ENCODE measurements at regions not wholly inside any gene's neighbourhood (a gene's known extent, or its start where the extent isn't known, plus 50 kb on each side); places are given as distances from the start of the nearest gene placed in this dataset.

GRCh38 chr5:82802954-82803353 is 274.2 kb downstream of the TMEM167A start:
- no peak for DNase-seq

DNA sequence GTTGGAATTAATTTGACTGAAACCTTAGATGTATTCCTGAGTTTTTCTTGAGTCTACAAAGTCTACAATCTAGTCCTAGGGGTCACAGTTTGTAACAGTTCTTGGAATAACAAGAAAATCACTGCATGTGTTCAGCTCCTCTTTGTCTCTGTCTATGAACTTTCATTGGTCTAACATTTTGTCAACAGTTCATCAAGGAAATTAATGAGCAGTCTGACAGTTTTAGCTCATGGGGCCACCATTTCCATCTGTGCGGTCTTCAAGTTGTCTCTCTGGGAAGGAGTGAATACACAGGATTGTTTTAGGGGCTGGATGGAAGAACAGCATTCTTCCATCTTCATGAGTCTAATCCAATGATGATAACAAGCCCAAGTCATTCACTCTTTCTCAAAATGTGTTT is 276.4 kb downstream of the TMEM167A start:
- no peak for DNase-seq

- DNase-seq: no peak
Observed at GRCh38 chr5:82799361-82800077, 277.7 kb downstream of the TMEM167A start.

GRCh38 chr5:82798676-82799075 is 278.5 kb downstream of the TMEM167A start:
- DNase-seq: no peak

- no peak for DNase-seq
Observed at GRCh38 chr5:82796643-82797416, 280.4 kb downstream of the TMEM167A start.

DNA sequence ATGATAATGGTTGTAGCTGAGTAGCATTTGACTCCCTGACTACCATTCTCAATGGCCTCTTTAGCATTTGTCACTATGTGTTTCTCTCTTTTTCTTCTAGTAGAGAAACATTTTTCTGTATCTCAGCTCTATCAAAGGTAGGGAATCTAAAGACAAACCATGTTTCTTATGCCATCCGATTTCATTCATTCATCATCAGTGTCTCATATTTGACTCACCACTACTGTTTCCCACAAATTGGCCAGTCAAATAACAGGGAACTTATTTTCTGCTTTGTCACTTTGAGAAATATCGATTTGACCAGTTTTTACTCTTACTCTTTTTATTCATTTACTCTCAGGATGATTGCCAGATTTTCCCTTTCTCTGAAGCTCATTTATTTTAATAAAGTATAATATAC is 282.3 kb downstream of the TMEM167A start:
- no peak for DNase-seq

DNA sequence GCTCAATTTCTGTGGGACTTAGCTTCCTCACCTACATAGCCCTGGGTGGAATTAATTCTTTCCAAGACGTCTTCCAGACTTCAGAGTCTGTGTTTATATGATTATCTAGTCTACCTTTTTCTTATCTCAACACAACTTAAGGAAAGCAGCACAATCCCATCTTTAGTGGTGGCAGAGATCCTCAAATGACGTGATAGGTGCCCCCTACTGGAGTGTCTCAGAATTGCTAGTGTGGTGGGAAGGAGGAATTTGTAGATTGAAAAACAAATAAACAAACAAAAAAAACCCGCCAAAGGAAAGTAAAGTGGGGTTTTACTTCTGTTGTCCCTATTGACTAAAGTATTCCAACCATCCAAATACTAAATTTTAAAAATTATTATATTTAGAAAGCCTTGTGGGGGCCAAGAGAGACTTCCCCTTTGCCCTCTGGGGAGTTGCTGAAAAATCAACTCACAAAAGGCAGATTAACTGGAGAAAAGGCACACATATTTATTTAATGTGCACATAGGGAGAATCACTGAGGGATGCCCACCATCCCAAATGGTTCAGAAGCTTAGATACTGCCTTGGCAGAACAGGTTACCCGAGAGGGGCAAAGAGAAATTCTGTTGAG is 283.3 kb downstream of the TMEM167A start:
- no peak for DNase-seq

DNA sequence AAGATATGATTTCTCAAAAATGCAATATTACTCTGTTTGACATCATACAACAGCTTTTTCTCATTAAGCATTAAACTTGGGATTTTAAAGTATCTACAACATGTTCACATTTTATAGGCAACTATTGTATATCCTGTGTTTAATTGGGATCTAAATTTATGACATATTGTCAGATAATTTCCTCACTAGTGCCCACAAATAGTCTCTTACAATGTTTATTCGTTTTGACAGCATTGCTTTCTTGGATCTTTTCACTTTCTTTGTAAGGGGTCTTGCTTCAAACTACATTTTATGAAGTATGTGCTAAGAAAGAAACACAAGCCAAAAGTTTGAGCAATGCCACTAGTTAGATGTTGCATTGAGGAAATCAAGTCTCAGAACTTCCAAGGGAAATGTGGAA is 285.1 kb downstream of the TMEM167A start:
- no peak for DNase-seq

DNA sequence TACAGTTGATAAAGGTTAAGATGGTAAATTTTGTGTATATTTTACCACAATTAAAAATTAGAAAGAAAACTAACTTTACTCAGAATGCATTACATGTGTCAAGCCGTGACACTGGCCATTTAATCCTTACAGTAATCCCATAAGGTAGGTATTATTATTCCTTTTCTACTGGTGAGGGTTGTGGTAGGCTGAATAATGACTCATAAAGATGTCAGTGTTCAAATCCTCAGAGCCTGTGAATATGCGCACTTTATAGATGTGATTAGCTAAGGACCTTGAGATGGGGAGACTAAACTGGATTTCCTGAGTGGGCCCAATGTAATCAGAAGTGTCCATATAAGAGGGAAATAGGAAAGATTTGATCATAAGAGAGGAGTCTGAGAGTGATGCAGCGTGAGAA is 288.1 kb downstream of the TMEM167A start:
- DNase-seq: no peak

DNA sequence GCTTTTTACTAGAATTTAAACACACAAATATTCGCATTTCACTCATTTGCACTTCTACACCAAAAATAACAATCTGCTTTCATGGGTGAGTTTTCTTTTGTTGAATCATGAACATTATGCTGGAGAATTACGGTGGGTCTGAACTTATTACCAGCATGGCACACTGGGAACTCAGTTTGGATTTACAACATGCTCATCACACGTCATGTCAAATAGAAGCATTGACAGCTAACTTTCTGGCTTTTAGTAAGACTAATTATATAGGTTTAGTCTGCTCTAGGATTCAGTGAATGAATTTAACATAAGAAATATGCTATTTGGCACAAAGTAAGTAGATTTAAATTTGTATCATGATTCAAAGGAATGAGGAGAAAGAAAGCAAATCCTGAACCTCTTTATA is 290.4 kb downstream of the TMEM167A start:
- DNase-seq: no peak

- no peak for DNase-seq
Observed at GRCh38 chr5:82785882-82786509, 291.2 kb downstream of the TMEM167A start.

- no peak for DNase-seq
Observed at GRCh38 chr5:82785456-82785855, 291.7 kb downstream of the TMEM167A start.

DNA sequence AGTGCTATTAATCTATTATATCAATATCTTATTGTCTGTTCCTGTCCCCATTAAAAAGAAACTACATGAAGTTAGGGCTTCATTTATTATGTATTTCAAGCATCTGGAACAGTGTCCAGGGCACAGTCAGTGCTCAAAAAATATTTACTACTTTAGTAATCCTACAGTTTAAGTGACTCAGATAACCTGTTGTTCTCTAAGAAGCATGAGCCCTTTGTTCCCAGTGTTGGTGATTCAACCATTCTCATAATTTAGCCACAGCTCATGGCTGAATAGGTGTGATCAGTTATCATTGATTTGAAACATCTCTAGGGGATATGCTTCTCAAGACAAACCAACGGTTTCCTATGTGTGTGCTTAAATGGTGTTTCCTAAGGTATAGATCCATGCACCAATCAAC is 292.7 kb downstream of the TMEM167A start:
- DNase-seq: no peak

DNA sequence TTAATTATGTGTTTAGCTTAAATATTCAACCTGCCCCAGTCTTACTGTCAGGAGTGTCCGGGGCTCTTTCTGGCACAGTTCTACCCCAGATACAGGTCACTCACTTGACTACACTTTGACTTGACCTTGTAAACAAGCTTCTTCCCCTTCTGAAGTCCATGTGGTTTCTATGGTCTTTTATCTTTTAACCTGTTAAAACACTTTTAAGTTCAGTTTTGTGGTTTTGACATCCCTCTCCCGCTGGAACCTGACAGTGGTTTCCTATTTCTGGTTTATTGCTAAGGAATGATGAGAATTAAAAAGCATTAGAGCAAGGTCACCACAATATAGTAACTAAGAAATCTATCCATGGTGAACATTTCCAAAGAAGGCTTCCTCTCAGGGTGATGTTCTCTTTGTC is 300.1 kb downstream of the TMEM167A start:
- DNase-seq: no peak

DNA sequence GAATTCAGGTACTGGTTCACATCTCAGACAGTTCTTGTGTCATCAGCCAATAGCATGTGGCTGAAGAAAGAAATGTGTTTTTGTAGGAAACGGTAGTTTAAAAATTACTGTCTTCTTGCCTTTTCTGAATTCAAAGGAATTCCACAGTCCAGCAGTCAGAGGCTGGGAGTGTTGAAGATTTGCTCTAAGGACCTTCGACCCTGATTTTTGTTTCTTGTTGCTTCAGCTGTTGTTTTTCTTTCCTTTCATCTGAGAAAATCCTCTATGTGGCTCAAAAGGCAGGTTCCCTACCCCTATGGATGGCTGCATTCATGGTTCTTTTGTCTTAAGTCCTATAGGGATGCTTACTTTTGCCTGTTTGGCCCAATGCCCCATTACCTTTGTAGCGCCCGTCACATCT is 304.9 kb downstream of the TMEM167A start:
- DNase-seq: no peak

DNA sequence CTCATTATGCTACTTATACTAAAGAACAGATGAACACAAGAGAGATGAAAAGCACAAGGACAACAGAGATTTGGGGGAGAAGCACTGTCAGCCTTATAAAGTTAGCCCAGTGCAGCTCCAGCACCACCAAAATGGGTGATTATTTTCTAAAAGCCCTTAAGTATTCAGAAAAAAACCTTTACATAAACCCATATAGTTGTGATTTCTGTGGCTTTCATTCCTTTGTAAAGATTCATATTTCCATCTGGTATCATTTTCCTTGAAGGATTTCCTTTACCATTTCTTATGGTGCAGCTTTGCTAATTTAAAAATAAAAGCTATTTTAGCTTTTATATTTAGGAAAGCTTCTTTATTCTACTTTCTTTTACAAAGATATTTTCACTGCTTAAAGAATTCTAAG is 311.0 kb downstream of the TMEM167A start:
- DNase-seq: no peak

DNA sequence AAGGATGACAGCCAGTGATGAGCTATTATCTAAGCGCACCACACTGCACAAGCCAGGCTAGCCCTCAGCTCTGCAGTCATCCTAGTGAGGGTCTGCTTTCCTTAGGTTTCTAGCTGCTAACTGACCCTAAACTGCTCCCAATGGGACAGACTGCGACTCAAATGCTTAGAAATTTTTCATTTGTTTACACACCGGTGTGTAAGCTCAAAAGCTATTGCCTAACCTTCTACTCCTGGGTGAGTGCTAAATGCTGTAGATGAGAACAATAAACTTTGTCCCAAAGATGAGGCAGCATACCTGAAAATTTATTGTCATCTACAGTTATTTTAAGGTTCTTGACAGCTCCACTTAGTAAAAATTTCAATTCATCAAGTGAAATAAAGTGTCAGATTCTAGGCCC is 311.4 kb downstream of the TMEM167A start:
- DNase-seq: no peak

DNA sequence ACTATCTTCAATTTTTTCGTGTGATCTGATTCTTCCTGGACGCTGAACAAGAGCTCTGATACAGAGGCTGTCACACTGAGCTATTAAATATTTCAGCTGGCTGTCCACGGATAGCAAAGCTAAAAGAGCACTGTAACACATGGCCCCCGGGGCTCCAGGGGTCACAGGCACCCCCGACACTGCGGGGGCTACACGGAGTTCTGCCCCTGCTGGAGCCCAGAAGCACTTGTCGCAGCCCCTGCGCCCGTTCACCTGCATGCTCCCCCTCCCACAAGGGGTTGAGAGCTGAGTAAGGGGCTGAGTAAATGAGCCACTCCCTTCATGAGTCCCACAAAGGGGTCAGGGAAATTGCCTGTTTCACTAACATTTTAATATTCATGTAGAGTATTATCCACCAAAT is 316.3 kb downstream of the TMEM167A start:
- DNase-seq: no peak

DNA sequence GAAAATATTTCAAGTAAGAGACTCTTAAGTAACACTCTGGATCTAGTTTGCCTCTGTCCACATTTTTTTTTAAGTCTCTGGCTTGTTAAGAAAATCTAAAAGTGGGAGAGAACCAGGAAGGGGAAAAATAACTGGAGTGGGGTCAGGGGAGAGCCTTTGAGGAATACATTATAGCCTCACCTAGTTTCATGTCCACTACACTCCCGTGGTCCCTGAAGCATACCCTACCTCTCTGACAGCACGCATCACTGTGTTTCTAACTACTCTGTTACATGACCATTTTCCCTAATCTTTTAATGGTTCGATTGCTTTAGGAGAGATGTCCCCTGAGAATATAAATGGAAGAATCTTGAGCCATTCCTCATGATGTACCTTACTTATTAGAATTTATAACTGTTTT is 318.3 kb downstream of the TMEM167A start:
- DNase-seq: no peak

DNA sequence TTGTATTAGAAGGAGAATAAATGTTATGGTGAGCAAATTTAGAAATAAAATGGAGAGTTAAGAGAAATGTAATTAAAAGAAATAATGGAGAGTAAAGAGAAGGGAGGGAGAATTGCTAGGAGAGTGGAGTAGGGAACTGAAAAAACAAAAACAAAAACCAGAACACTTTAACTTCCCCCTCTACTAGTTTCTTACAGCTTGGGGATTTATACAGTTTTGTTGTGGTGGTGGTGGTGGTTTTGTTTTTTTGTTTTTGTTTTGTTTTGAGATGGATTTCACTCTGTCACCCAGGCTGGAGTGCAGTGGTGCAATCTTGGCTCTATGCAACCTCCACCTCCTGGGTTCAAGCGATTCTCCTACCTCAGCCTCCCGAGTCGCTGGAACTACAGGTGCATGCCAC is 322.4 kb downstream of the TMEM167A start:
- no peak for DNase-seq

DNA sequence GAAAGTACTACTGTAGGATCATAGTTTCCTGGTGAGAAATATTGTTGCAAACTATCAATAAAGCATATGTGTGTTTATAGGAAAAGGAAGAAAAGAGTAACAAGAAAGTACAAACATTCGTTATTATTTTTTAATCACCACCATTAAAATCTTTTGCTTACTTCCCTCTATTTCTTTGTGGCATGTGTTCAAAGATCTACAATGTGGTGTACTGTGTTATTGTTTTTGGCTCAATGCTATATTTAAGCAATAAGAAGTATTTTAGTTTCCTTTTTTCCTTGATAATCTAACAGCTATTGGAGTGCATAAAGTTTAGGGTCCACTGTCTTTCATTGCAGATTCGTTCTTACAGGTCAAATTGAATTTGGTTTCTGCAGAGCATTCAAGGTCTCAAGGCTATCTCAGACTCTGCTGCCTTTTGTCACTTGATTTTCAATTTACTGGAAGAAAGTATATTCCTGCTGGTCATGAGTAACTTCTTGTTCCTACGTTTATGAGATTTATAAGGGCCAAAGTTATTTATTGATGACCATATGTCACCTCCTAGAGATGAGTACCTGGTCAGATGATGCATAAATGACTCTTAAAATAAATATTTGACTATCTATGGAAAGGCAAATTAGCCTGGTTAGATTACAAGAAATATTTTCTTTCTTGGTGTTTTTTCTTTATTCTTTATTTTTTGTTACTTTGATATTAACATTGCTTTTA is 323.0 kb downstream of the TMEM167A start:
- DNase-seq: no peak

GRCh38 chr5:82753374-82753773 is 323.8 kb downstream of the TMEM167A start:
- DNase-seq: no peak

DNA sequence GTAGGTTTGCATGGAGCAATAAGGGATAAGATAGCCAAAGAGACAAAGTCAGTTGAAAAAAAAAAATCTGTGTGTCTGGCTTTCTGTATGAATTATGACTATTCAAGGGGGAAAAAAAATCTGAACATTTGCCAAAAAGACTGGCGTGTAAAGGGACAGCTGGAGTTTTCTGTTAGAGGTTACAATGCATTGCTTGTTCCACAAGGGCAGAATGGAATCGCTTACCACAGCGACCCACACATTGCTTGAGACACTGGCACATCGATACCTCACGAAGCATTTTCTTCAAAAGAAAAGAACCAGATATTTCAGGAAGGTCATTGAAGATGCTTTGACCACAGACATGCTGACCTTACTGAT is 327.8 kb downstream of the TMEM167A start:
- DNase-seq: no peak

All from cerebellar nuclear complex (tissue), 1 donor.